Immature natural killer cell (primary cell): ENCODE measurements at regions not wholly inside any gene's neighbourhood (a gene's known extent, or its start where the extent isn't known, plus 50 kb on each side); places are given as distances from the start of the nearest gene placed in this dataset.

ENCODE experiments used
- DNase-seq, 3 donors: peaks; one replicate each; pipeline ENCODE4 v3.0.0; 2022; ENCODE audit warnings: mixed read lengths in 1 of 3
- H3K27ac Mint-ChIP-seq, 6 donors: one replicate each; pipeline ENCODE4 v1.8.0; 2020; ENCODE audit warnings: mixed read lengths in 6 of 6, mild to moderate bottlenecking in 5 of 6, inconsistent platforms in 4 of 6, moderate library complexity in 3 of 6
- H3K27me3 Mint-ChIP-seq, 3 donors: one replicate each; pipeline ENCODE4 v1.8.0; 2020 to 2021; ENCODE audit warnings: low read depth in 3 of 3, mild to moderate bottlenecking in 3 of 3, mixed read lengths in 3 of 3, moderate library complexity in 3 of 3, inconsistent platforms in 1 of 3
- H3K36me3 Mint-ChIP-seq, 3 donors: one replicate each; pipeline ENCODE4 v1.8.0; 2020; ENCODE audit warnings: mixed read lengths in 3 of 3, inconsistent platforms in 2 of 3, mild to moderate bottlenecking in 2 of 3
- H3K4me1 Mint-ChIP-seq, 2 donors: one replicate each; pipeline ENCODE4 v1.8.0; 2020; ENCODE audit warnings: inconsistent platforms in 2 of 2, mild to moderate bottlenecking in 2 of 2, mixed read lengths in 2 of 2, moderate library complexity in 1 of 2
- H3K4me3 Mint-ChIP-seq, 5 donors: one replicate each; pipeline ENCODE4 v1.8.0; 2020; ENCODE audit warnings: mild to moderate bottlenecking in 5 of 5, mixed read lengths in 5 of 5, inconsistent platforms in 3 of 5, moderate library complexity in 3 of 5
- H3K9me3 Mint-ChIP-seq, 6 donors: one replicate each; pipeline ENCODE4 v1.8.0; 2020; ENCODE audit warnings: mild to moderate bottlenecking in 6 of 6, mixed read lengths in 6 of 6, inconsistent platforms in 4 of 6, moderate library complexity in 3 of 6

DNA sequence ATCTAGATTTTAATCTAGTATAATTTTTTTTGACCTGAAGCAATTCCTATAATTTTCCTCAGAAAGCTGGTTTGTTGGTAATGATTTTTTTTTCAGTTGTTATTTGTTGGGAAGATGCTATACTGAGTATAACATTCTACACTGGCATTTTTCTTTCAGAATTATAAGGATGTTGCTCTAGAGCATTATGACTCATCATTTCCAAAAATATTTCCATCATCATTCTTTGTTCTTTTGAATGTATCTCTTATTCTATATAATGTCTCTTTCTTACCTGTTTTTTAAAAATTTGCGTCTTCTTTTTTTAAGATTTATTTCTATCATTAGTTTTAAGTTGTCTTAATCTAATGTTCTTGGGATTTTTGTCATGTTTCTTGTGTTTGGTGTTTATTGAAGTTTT, 356.5 kb upstream of the KCND2 start:
- Mint-ChIP-seq H3K9me3 (peaks cover 9 to 49% (median 36%) of the 10 kb centered on the region in 6 donors), H3K4me3 (no peak overlapping the region), H3K27ac (no peak overlapping the region), H3K36me3 (no peaks in the 10 kb centered on the region), H3K27me3 (peaks cover 0 to 2% (median 0%) of the 10 kb centered on the region in 3 donors), H3K4me1 (no peaks in the 10 kb centered on the region)
- DNase-seq, result no peak

DNA sequence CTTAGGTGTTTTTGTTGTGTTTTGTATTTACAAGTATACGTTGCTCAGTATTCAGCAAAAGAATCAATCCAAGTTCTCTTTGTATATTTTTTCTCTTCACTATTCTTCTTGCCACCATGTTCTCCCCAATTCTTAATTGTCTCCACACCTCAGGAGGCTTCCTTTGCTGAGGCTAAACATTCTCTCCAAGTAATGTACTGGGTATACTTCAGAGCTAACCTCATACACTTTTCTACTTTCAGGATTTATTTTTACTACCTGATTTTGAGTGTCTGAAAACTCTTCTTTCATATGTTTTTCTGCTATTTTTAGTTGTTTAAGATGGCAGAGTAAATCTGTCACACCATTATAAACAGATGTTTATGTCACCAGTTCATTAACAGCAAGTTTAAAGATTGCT, 354.8 kb upstream of the KCND2 start:
- Mint-ChIP-seq H3K27ac (no peak overlapping the region), H3K4me1 (no peaks in the 10 kb centered on the region), H3K27me3 (no peaks in the 10 kb centered on the region), H3K36me3 (no peaks in the 10 kb centered on the region), H3K9me3 (peaks cover 9 to 49% (median 34%) of the 10 kb centered on the region in 6 donors), H3K4me3 (no peak overlapping the region)
- DNase-seq, result no peak

DNA sequence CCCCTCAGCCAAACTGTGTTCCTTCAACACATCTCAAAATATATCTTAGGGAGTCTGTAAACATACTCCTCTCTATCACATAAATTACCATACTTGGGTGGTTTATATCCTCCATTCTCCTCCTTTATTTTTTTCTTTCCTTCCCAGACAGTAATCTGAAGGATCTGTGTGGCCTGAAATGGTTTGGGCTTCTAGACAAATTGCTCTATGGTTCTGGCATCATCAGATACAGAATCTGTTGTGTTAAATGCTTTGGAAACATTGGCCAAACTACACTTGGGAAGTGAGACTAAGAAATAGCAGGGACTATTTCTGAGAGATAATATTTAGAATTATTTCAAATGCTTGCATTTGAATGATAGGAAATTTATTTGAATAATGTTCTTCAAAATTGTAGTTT, 353.0 kb upstream of the KCND2 start:
- Mint-ChIP-seq H3K27ac (no peak overlapping the region), H3K27me3 (no peaks in the 10 kb centered on the region), H3K4me1 (no peaks in the 10 kb centered on the region), H3K4me3 (no peak overlapping the region), H3K9me3 (peaks cover 0 to 44% (median 36%) of the 10 kb centered on the region in 6 donors), H3K36me3 (no peaks in the 10 kb centered on the region)
- no peak for DNase-seq

DNA sequence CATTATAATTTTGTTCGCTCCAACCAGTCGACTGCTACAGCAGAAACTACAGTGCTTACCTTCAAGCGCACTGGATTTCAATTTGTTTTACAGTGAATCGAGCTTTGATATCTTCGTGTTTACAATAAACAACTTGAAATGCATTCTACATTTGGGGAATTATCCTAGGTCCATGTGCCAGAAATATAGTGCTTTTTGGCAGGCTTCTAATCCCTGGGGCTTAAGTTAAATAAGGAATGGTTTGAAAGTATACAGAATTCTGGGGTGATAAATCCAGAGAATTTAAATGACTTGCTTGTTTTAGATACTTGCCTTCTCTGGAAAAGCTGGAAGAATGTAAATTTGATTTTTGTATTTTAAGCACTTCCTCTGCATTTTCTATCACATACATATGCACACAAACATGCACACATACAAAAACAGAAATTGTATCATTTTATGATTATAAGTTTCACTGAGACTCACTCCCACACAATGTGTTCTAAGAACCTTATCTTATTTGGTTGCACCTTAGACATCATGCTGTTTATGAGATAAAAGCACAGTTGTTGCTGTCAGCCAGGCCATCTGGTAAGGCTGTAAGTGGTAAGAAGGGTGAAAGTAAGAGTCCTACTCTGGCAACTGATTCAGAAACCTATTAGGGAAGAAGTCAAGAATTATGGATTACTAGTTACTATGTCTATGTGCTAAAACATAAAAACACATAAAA, 347.2 kb upstream of the KCND2 start:
- DNase-seq, result no peak
- peaks cover 0 to 52% (median 24%) of the 10 kb centered on the region in 6 donors for H3K9me3 Mint-ChIP-seq
- H3K4me3 Mint-ChIP-seq, result no peak overlapping the region
- H3K36me3 Mint-ChIP-seq, result no peaks in the 10 kb centered on the region
- no peak overlapping the region for H3K27ac Mint-ChIP-seq
- H3K4me1 Mint-ChIP-seq, result no peaks in the 10 kb centered on the region
- H3K27me3 Mint-ChIP-seq, result no peaks in the 10 kb centered on the region

DNA sequence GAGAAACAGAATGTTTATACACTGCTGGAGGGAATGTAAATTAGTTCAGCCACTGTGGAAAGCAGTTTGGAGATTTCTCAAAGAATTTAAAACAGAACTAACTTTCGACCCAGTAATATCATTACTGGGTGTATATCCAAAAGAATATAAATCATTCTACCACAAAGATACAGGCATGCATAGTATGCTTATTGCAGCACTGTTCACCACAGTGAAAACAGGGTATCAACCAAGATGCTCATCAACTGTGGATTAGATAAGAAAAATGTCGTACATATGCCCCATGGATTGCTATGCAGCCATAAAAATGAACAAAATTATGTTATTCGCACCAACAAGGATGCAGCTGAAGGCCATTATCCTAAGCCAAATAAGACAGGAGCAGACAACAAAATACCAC, 343.1 kb upstream of the KCND2 start:
- Mint-ChIP-seq H3K9me3 (peaks cover 0 to 55% (median 27%) of the 10 kb centered on the region in 6 donors), H3K27me3 (peaks cover 0 to 2% (median 0%) of the 10 kb centered on the region in 3 donors), H3K27ac (no peak overlapping the region), H3K4me3 (no peak overlapping the region), H3K36me3 (no peaks in the 10 kb centered on the region), H3K4me1 (no peaks in the 10 kb centered on the region)
- no peak for DNase-seq

DNA sequence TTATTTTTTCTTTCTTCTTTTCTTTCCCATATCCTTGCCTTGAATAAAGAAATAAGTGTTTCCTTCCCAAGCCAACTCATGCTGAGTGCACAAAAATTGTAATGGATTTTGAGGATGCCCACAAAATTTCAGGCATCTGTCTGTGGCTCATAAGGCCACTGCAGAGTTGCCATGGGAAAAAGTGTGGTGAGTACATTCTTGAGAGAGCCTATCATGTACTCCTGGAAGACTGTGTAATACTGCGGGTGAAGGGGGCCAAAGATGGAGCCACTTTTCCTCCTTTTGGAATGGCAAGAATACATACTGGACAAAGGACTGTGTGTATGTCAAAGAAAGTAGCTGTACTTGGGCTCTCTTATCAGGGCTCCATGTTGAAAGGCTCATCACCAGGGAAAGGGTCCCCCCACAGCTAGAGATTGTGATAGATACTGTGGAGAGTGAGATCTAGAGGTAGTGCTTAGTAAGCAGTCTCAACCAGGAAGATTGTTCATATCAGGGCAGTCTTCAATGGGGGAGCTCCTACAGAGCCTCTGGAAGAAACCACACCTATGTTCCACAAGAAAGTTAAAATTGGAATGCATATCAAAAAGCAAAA, 341.6 kb upstream of the KCND2 start:
- H3K27ac Mint-ChIP-seq, result no peak overlapping the region
- DNase-seq, result no peak
- H3K4me1 Mint-ChIP-seq, result no peaks in the 10 kb centered on the region
- H3K27me3 Mint-ChIP-seq, result peaks cover 0 to 2% (median 0%) of the 10 kb centered on the region in 3 donors
- H3K9me3 Mint-ChIP-seq, result peaks cover 0 to 48% (median 22%) of the 10 kb centered on the region in 6 donors
- H3K36me3 Mint-ChIP-seq, result no peaks in the 10 kb centered on the region
- H3K4me3 Mint-ChIP-seq, result no peak overlapping the region

DNA sequence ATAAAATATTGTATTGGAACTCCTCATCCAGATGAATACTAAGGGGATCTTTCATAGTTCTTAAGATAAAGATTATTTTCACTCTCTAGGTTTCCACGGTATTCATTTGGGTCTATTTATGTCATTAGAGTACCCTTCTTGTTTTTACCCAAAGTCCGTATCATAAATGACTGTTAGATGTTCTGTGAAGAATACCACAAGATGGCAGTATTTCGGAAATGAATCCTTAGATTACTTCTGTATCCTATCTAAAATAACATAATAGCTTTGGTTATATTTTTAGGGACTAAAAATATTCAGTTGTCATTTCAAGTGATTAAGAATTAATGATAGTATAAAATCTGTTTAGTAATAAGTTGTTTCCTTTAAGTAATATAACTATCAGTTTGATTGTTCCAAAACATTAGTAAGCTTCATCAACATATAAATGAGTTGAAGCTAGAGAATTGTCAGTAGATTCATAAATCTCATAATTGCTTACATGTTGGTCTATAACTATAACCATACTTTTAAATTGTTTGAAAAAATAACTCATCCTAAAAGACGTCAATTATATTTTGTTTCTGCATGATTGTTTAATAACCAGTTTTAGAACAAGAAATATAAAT, 337.5 kb upstream of the KCND2 start:
- no peak for DNase-seq
- H3K9me3 Mint-ChIP-seq, result peaks cover 2 to 44% (median 11%) of the 10 kb centered on the region in 6 donors
- no peaks in the 10 kb centered on the region for H3K36me3 Mint-ChIP-seq

DNA sequence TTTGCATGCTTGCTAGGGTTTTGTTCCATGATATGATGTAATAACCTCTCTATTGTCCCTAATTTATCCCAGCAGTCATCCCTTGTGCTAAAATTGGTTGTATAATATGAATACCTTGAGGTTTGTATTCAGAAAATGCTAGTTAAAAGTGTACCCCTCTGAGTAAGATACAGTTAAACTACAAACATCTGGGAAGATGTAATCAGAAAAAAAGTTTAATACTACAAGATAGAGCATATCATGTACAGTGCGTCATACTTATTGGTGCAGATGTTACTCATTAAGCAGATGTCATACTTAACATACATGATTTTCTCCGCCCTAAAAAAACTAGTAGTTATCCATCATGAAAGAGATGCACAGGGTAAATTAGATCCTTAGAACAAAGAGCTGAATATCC, 336.1 kb upstream of the KCND2 start:
- no peak overlapping the region for H3K27ac Mint-ChIP-seq
- H3K4me1 Mint-ChIP-seq, result no peaks in the 10 kb centered on the region
- no peaks in the 10 kb centered on the region for H3K36me3 Mint-ChIP-seq
- no peak overlapping the region for H3K4me3 Mint-ChIP-seq
- peaks cover 2 to 36% (median 8%) of the 10 kb centered on the region in 6 donors for H3K9me3 Mint-ChIP-seq
- peaks cover 0 to 2% (median 0%) of the 10 kb centered on the region in 3 donors for H3K27me3 Mint-ChIP-seq
- no peak for DNase-seq

More for the DNA sequence above, 337.5 kb upstream of the KCND2 start:
- no peak overlapping the region for H3K4me3 Mint-ChIP-seq
- H3K4me1 Mint-ChIP-seq, result no peaks in the 10 kb centered on the region
- peaks cover 0 to 2% (median 0%) of the 10 kb centered on the region in 3 donors for H3K27me3 Mint-ChIP-seq
- H3K27ac Mint-ChIP-seq, result no peak overlapping the region

DNA sequence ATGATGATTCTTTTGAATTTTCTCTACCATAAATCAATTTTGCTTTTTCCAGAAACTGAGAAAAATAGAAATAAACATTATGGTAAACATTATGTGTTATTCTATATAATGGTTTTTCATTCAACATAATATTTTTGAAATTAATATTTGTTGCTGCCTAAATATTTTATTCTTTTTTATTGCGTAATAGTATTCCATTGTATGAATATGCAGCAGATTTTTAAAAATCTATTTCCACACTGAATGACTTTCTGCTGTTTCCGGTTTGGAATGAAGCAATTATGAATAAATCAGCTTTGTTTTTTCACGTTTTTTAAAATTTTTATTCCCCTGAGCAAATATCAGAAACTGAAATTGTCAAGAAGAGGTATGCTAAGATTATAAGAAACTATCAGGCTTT, 335.2 kb upstream of the KCND2 start:
- Mint-ChIP-seq H3K27me3 (peaks cover 0 to 2% (median 0%) of the 10 kb centered on the region in 3 donors), H3K27ac (no peak overlapping the region), H3K4me3 (no peak overlapping the region), H3K9me3 (peaks cover 0 to 28% (median 8%) of the 10 kb centered on the region in 6 donors), H3K36me3 (no peaks in the 10 kb centered on the region), H3K4me1 (no peaks in the 10 kb centered on the region)
- no peak for DNase-seq

DNA sequence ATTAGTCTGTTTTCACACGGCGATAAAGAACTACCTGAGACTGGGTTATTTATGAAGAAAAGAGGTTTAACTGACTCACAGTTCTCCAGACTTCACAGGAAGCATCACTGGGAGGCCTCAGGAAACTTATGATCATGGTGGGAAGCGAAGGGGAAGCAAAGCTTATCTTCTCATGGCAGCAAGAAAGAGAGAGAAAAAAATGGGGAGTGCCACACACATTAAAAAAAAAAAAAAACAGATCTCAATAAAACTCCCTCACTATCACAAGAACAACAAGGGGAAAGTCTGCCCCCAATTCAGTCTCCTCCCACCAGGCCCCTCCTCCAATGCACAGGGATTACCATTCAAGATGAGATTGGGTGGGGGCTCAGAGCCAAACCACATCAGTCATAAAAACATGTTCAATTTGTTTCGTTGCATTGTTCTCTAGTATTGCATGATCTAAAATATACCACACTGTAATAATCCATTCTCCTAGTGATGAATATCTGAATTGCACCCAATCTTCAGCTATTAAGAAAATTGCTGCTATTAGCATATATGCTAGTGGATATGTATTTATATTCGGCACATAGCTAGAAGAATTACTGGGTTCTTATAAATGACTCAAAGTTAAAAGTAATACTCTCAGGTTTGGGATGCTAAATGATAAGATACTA, 328.9 kb upstream of the KCND2 start:
- Mint-ChIP-seq H3K4me3 (no peak overlapping the region), H3K9me3 (peaks cover 2 to 22% (median 14%) of the 10 kb centered on the region in 6 donors), H3K4me1 (no peaks in the 10 kb centered on the region), H3K27me3 (peaks cover 0 to 2% (median 0%) of the 10 kb centered on the region in 3 donors), H3K36me3 (no peaks in the 10 kb centered on the region), H3K27ac (no peak overlapping the region)
- DNase-seq, result no peak

DNA sequence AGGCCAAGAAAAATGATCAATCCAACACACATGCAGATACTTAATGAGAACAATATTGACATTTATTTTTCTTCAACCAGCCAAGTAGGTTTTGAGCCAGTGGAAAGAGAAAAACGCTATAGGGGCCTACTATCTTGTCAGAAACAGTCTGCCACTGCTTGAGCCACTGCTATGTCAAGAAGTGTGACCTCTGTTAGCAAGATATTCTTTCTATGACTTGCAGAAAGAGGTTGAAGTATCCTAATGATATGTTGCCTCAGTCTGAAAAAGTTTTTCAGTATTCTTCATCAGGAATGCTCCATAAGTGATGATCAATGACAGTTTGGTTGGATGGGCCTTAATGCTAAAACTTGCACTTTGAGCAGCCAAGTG, 328.4 kb upstream of the KCND2 start:
- Mint-ChIP-seq H3K9me3 (peaks cover 2 to 21% (median 15%) of the 10 kb centered on the region in 6 donors), H3K4me1 (no peaks in the 10 kb centered on the region), H3K36me3 (no peaks in the 10 kb centered on the region), H3K4me3 (no peak overlapping the region), H3K27me3 (peaks cover 0 to 2% (median 0%) of the 10 kb centered on the region in 3 donors), H3K27ac (no peak overlapping the region)
- no peak for DNase-seq

DNA sequence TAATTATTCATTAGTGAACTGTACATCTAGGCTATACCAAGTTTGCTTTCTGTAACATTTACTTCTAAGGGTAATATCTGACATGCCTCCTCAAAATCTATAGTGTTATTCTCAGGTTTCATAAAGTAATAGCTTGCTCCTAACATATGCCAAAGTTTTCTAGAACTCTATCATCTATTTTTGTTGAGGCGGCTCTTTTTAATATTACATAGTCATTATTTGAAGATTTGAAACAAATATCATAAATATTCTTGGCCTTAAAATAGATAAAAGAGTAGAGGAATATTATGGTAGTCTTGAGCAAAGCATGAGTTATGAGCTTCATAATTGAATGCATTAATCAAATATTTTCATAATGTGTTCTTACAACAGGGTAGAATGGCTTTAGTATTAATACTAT, 327.2 kb upstream of the KCND2 start:
- no peak for DNase-seq
- H3K4me1 Mint-ChIP-seq, result no peaks in the 10 kb centered on the region
- peaks cover 0 to 2% (median 0%) of the 10 kb centered on the region in 3 donors for H3K27me3 Mint-ChIP-seq
- no peaks in the 10 kb centered on the region for H3K36me3 Mint-ChIP-seq
- H3K4me3 Mint-ChIP-seq, result no peak overlapping the region
- no peak overlapping the region for H3K27ac Mint-ChIP-seq
- H3K9me3 Mint-ChIP-seq, result peaks cover 5 to 27% (median 23%) of the 10 kb centered on the region in 6 donors

DNA sequence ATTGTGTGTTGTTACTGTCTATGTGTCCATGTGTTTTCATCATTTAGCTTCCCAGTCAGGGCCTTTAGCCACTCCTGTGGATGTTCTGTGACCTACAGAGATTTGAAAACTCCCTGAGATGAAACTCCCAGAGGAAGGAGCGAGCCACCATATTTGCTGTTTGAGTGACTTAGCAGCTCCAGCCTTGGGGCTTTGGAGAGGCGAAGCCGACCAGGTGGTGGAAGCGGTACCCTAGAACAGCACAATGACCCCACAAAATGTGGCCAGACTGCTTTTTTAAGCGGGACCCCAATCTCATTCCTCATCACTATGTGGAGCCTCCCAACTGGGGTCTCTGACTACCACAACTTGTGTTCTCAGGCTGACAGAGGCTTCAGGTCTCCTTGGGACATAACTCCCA, 323.9 kb upstream of the KCND2 start:
- H3K36me3 Mint-ChIP-seq, result no peaks in the 10 kb centered on the region
- no peaks in the 10 kb centered on the region for H3K4me1 Mint-ChIP-seq
- no peak overlapping the region for H3K4me3 Mint-ChIP-seq
- H3K9me3 Mint-ChIP-seq, result peaks cover 5 to 37% (median 21%) of the 10 kb centered on the region in 6 donors
- H3K27me3 Mint-ChIP-seq, result no peaks in the 10 kb centered on the region
- no peak overlapping the region for H3K27ac Mint-ChIP-seq
- DNase-seq, result no peak
